ENCODE measurements at regions not wholly inside any gene's neighbourhood (a gene's known extent, or its start where the extent isn't known, plus 50 kb on each side); places are given as distances from the start of the nearest gene placed in this dataset.
A peak's percentile ranks its signal among the peaks of the same experiment; 100 is the strongest.

DNA sequence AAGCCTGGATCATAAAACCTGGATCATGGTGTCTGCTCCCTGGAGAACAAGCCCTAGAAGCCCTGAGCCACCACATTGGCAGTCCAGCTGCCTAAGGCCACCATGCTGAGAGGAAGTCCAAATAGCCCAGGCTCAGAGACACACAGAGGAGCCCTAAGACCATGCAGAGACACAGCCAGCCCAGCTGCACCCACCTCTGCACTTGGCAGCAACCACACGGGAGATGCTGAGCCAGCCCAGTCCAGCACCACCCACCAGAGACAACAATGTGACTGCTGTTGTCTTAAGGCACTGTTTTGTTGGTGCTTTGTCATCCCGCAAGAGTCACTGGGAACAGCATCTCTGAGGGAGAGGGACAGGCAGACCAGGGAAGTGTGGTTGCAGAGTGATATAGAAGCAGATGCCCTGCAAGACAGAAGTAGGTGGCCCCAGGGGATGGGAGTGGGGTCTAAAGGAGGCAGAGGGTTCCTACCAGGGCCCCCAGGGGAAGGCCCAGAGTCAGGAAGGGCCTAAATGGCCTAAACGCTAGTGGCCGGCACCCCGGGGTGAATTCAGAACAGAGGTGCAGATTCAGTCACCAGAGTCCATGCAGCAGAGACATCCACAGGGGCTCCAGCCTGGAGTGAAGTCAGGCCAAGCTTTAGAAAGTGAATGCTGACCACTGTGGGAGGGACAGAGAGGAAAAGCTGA is 105.4 kb upstream of the PRR20G start:
- no peak for DNase-seq

DNA sequence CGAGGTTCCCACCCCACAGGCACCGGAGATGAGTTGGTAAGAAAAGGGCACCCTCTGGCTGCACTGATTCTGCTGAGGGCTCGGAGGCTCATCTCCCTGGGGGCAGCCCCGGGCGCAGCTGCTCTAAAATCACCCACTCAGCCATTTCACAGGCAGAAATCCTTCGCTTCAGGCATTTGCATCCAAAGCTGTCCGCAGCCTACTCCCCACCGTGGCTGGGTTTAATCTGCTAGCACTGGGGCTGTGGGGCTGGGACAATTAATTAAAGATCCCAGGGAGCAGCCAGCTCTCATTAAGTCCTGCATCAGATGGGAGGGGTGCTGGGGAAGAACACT is 104.3 kb upstream of the PRR20G start:
- no peak for DNase-seq

DNA sequence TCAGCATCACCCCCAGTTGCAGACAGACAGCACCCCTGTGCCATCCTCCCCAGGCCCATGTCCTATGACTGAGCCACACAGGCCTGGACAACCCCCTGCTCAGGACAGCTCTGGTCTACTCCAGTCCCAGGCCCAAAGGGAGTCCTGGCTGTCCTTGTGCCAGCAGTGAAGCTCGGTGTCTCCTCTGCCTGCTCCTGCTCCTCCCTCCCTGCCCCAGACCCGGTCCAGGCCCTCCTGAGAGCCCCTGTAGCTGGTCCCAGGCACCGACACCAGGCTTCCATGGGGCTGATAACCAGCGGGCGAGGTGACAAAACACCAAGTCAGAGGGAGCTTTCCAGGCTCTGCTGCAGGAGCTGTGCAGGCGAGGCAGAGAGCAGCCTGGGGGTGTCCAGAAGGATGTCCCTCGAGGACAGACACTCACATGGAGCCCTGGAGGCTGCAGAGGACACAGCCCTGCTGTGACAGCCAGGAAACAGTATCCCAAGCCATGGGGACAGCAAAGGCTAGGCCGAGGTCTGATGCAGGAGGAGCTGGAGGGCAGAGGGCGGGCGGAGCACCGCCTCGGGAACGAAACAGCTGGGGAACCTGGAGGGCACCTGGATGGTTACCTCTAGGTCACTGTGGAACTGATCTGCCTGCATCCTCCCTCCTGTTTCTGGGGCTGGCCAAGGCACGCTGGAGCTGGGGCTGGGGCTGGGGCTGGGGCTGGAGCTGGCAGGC is 103.8 kb upstream of the PRR20G start:
- no peak for DNase-seq

DNA sequence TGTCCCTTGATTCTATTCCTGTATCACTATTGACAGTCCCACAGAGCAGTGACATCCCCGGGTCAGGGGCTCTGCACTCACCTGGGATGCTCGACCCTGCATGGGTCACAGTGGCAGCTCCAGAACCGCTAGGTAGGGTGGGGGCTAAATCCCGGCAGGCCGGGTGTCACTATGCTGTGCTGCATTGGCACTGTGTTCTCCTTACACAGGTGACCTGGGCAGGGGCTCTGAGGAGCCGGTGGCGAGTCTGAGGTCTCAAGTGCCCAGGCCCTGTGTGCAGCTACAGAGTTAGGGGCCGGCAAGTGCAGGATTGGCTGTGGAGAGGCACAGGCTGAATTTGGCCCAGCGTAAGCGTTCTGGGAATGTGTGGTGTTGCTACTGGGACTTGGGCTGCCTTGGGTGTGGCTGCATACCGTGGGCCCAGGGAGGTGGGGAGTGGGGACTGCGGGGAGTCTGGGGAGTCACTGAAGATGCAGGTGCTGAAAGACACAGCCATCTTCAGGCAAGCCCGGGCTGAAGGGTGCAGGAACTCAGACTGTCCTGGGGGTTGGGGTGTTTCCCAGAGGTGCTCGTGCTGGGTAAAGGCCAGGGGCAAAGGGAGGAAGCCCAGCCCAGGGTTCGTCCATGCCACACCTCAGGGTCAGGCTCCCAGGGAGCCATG is 102.6 kb upstream of the PRR20G start:
- DNase-seq: no peak

DNA sequence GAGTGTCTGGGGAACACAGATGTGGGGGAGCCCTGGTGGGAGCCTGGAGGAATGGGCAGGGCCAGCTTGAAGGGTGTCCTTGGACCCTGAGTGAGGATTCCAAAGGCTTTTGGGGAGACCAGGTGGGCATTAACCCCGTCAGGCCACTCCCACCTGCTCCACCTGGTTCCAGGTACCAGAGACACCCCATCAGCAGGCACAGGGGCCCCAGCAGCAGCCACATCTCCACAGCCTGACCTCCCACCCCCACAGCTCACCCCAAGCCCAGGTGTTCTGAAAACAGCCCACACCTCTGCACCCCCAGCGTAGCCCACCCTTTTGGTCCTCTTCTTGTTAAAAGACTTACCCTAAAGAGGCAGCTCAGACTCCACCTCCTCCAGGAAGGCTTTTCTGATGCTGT is 102.1 kb upstream of the PRR20G start:
- DNase-seq: no peak

DNA sequence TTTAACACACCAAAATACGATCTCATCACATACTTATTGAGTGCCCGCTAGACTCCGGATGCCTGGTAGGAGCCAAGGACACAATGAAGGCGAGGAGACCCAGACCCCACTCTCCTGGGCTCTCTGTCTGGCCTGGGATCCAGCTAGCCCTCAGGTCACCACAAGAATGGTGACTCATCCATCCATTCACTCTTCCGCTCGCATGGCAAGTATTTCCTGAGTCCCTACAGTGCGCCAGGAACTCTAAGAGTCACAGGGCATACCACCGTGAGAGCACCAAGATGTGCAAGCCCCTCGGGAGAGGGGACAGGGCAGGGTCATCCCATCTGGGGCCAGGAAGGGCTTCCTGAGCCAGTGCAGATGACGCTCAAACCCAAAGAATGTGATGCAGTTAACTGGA is 101.6 kb upstream of the PRR20G start:
- no peak for DNase-seq

DNA sequence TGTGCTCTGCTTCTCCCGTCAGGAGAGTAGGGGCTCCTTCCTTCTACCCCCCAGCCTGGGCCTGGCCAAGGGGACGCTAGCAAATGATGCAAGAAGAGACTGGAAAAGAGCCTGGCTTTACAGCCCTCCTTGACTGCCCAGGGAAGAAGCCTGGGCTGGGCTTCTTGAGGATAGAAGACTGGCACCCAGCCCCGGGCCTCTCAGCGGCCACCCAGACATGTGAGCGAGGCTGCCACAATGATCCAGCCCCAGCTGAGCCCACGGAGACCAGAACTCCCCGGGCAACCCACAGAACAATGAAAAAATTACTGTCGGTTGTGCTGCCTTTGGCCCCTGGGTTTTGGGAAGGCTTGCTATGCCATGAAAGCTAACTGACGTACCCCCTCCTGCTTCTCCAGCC is 100.6 kb upstream of the PRR20G start:
- DNase-seq: no peak

DNA sequence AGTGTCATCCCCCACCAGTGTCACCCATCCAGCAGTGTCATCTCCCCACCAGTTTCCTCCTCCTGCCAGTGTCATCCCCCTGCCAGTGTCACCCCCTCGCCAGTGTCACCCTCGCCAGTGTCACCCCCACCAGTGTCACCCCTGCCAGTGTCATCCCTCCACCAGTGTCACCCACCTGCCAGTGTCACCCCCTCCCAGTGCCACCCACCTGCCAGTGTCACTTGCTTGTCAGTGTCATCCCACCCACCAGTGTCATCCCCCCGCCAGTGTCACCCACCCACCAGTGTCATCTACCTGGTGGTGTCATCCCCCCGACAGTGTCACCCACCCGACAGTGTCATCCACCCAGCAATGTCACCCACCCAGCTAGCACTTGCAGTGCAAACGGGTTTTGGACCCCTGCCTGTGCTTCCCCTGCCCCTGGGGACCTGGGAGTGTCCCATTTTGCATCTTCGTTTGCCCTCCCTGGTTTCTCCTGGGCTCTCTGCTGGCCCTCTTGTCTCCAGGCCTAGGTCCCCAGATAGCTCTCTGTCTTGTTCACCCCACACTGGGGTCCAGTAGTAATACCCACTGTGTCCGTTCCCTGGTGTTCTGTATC is 99.8 kb upstream of the PRR20G start:
- no peak for DNase-seq

DNA sequence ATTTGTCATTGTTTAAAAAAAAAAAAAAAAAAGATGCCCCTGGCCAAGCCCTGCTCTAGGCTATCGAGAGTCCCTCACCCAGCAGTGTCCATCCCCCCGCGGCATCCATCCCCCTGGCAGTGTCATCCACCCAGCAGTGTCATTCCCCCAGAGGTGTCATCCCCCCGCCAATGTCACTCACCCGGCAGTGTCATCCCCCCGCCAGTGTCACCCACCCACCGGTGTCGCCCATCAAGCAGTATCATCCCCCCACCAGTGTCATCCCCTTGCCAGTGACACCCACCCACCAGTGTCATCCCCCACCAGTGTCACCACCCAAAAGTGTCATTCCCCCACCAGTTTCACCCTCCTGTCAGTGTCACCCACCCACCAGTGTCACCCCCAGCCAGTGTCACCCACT is 99.3 kb upstream of the PRR20G start:
- DNase-seq: no peak

DNA sequence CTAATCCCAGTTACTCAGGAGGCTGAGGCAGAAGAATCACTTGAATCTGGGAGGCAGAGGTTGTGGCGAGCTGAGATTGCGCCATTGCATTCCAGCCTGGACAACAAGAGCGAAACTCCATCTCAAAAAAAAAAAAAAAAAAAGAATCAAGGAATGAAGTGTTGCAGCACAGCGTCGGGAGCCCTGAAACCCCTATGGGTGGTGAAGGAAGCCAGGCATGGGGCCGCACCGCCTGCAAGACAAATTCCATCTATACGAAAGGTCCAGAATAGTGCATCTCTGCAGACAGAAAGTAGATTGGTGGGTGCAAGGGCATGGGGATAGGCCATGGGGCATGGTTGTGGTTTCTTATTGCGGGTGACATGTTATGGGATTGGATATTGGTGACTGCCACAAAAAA is 98.6 kb upstream of the PRR20G start:
- DNase-seq: no peak

DNA sequence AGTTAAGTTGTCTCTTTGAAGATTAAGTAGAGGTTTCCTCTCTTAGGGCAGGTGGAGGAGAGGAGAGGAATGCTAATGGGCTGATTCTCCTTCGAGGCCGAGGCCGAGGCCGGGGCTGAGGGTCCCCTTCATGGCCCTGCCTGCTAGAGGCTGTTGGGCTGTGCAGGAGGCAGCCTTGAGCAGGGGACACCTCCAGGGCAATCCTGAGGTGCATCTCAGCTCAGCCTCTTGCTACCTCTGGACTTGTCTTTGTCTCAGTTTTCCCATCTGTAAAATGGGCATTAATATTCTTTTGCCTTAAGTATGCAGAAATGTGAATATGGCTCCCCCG is 97.7 kb upstream of the PRR20G start:
- DNase-seq: no peak

DNA sequence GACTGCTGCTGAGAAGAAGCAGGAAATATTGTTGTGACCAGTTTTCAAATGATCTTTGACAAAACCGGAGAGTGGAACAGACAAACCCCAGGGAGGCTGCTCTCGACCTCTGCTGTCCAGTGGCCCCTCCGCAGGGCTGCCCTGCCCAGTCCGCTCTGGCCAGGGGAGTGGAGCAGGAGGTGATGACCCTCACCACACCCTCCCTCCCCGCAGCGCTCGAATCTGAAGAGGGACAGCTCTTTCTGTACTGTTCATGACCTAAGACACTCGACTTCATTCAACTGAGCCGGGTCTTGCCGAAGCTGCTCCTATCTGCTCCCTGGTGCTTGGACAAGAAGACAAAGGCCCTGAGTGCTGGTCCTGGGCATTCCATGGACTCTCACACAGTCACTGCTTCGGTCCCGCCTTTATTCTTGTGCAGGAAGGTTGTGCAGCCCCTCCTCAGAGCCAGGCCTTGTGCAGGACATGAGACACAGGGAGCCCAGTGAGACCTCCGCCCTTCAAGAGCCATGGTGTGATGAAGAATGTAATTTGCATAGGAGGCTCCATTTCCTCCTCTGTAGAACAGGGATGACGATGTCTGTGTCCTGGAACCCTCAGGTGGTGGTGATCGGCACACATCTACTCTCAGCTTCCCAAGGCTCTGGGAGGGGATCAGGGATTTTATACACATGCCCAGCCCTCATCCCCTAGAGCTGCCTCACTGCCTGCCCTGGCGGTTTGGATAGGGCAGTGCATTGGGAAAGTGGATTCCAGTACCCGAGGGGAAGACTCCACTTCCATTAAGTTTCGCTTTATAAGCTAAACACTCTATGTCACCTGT is 97.1 kb upstream of the PRR20G start:
- no peak for DNase-seq

DNA sequence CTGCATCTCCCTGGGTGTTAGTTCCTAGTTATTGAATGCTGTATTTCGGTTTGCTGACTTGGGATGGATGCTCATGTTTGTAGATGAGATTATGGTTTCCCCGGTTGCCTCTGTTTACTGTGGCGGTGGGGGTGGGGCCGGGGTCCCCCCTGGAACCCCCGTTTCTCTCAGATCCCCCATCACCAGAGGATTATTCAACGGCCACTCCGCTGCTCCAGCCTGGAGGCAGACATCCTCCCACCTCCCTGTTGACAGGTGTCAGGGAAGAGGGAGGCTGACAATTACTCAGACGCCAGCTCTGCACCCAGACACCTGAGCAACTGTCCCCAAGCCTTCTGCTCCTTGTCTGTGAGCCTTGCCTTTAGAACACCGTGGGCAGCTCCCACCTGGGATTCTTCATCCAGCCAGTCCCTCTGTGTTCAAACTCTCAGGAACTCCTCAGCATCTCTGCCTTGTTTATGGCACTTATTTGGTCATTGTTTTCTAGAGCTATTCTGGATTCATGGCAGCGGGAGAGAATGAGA is 95.9 kb upstream of the PRR20G start:
- DNase-seq: no peak

DNA sequence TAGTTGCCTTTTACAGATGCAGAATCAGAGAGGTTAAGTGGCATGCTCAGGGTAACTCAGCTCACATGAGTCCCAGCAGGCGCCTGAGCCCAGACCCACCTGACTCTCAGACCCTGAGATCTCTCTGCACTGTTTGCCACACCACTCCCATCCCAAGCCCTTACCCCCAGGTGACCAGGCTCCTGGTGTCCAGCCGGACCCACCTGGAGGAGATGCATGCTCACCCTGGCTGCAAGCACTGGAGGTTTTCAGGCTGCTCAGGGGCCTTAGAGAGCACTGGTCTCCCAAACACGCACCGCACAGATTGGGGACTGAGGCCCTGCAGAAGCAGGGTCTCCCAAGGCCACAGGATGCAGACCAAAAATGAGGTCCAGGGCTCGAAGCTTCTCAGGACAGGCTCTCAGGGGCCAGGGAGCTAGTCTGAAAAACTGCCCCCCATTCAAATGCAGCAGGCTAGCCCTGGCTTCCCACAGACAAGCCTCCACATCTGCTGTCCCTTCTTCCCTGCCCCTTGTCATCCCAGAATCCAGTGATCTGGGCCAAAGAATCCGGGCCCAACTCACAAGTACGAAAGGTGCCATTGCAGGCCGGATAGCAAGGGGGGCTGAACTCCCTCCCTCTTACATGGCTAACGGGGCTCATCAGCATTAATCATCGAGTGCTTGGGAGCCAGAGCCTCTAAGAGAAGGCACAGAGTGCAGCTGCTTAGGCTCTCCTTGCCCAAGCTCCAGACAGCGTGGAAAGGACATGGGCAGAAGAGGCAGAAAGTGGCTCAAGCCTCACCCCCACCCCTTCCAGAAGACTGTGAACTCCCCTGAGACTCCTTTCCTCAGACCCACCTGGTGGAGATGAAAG is 90.2 kb upstream of the PRR20G start:
- no peak for DNase-seq

DNA sequence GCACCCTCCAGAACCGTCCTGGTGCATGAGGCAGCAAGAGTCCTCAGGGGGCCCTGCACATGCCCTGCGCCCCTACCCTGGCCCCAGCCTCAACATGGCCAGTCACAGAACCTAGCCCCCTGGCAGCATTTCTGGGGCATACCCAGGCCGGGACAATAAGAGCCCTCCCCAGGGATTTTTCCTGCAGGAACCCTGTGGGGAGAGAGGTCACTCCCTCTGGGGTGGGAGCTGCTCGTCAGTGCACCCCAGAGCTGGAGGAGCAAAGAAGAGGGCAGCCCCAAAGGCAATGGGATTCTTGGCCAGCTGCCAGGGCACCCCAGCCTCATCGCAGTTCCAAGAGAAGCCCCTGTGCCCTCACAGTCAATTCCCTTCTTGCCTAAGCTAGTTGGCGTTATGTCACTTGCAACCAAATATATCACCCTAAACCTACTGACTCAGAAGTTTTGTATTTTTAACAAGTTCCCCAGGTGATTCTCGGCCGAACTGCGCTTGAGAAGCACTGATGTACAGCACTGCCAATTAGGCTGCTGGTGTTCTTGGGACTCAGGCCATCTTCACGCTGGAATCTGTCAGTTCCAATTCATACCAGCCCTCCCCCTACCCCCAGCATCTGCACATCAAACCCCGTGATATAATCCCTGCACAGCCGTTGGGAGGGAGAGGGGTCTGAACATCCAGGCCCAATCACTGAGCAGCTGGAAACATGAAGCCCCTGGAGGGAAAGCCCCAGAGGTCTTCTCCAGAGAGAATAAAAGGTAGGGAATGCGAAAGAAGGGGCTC is 87.5 kb upstream of the PRR20G start:
- DNase-seq: no peak

DNA sequence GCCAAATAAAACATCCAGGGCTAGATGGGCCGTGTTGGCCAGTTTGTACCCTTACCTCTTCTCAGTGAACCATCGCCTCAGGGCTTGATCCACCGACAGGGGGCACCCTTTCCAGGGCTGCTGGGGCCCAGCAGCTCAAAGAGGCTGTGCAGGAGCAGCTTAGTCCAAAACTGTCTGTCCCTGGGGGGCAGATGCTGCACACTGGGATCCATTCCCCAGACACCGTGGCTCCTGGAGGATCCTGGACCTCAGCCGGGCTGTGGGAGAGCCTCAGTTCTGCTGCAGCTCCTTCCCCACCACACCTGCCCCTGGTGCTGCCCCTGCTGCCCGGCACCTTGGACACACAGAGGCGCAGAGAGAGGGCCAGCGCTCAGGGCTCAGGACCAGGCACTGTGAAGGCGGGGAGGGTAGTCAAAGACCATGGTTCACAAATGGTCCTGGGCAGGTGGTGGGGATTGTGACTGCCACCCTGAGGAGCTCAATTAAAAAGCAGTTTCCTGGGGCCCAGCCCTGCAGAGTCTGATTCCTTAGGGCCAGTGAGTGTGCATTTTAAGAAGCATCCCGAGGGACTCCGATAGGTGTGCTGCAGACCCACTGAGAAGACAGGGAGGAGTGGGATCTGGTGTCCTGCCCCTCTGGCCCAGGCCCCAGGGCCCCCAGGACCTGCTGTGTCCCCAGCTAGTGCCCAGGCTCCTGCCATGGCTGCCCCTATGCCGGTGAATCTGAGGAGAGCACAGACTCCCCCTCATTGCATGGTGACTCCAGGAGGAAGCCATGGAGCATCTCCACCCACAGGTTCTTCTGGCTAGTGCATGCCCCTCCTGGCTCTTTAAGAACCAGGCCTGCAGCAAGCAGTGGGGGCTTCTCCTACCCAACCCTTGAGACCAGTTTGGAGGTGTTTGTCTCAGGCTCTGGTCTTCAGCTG is 86.5 kb upstream of the PRR20G start:
- DNase-seq: peak in 1 of 2 donors; percentile 44

DNA sequence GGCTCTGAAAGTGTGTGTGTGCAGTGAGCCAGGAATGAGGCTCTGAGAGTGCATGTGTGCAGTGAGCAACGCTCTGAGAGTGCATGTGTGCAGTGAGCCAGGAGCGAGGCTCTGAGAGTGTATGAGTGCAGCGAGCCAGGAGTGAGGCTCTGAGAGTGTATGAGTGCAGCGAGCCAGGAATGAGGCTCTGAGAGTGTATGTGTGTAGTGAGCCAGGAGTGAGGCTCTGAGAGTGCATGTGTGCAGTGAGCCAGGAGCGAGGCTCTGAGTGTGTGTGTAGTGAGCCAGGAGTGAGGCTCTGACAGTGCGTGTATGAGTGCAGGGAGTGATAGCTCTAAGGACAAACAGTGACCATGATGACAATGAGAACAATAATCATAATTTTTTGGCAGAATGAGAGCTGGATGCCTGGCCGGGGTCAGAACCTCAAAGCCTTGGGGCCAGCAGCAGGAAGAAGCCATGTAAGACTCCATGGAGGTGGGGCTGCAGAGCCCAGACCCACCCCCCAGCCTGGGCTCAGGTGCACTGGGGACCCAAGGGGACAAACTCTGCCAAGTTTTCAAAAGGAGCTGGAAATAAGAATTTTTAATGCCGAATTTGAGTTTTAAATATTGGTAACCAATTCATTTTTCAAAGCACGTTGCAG is 85.7 kb upstream of the PRR20G start:
- DNase-seq: no peak

DNA sequence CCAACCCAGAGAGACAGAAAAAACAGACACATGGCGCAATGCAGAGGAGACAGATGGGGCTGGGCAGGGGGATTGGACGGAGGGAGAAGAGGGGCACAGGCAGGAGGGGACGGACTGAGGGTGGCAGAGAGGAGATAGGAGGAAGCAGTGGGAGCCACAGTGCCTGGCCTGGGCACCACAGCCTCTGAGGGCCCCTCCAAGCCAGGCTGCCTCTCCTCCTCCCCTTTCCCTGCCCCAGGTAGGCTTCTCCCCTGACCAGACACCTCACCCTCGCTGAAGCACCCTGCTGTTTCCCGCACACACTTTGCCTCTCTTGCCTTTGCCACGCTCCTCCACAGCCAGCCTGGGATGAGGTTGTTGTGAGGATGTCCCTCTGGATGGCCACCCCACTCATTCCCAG is 84.0 kb upstream of the PRR20G start:
- DNase-seq: no peak

DNA sequence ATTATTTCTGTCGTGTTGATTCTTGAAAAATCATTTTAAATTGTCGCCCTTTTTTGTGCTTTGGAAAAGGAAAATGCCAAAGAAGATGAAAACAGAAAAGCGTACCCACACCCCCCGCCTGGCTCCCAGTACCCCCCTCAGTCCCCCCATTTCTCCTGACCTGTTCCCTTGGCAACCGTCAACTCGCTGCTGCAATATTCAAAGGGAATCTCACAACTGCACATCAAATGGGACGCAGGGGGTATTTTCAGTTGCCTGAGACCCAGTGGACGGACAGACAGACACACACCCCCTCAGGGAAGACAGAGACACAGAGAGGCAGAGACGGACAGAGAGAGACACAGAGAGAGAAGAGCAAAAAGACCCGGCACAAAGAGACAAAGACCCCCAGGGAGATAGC is 83.5 kb upstream of the PRR20G start:
- DNase-seq: no peak

DNA sequence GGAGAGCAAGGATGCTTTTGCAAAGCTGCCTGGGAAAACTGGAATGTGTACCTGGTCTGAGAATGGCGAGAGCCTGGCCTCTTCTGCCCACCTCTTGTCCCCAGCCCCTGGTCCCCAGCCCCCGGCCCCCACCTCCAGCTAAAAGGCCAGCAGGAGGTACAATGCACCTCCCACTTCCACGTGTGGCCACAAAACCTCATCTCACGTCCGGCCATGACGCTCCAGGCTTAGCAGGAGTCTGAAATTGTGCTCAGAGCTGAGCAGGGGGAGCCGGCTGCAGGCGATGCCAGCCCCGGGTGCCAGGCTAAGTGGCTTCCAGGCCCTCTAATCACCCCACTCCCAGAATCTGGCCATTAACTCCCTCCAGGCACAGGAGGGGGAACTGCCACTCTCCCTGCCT is 83.1 kb upstream of the PRR20G start:
- no peak for DNase-seq

Measured in inflammatory macrophage treated with lipopolysaccharide for 1 hour (primary cell).